ENCODE measurements at regions not wholly inside any gene's neighbourhood (a gene's known extent, or its start where the extent isn't known, plus 50 kb on each side); places are given as distances from the start of the nearest gene placed in this dataset.

DNA sequence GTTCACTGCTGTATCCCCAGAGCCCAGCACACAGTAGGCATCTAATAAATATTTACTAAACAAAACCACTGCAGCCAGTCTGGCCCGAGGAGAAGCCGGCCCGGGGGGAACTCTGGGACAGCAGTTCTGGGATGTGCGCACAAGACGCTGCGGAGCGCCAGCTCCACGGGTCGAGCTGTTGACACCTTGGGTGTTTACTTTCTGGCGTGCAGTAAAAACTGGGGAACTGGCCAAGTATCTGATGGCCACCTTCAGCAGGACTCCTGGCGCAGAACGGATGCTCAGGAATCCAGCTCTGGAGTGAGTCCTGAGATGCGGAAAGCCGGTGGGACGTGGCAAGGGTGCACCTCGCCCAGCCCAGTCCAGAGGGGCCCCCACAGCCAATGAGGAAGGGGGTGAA, 65.6 kb downstream of the NCOR2 start:
- TF ChIP-seq, protein P1, sequence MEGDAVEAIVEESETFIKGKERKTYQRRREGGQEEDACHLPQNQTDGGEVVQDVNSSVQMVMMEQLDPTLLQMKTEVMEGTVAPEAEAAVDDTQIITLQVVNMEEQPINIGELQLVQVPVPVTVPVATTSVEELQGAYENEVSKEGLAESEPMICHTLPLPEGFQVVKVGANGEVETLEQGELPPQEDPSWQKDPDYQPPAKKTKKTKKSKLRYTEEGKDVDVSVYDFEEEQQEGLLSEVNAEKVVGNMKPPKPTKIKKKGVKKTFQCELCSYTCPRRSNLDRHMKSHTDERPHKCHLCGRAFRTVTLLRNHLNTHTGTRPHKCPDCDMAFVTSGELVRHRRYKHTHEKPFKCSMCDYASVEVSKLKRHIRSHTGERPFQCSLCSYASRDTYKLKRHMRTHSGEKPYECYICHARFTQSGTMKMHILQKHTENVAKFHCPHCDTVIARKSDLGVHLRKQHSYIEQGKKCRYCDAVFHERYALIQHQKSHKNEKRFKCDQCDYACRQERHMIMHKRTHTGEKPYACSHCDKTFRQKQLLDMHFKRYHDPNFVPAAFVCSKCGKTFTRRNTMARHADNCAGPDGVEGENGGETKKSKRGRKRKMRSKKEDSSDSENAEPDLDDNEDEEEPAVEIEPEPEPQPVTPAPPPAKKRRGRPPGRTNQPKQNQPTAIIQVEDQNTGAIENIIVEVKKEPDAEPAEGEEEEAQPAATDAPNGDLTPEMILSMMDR (conservative IDR thresholded peaks at IDR 0.05; ENCODE audit: low read depth, low read length) = no peak
- TF ChIP-seq CEBPB (IDR thresholded peaks at IDR 0.05; ENCODE audit: low read depth, low read length) = no peak
- TF ChIP-seq POLR2A (IDR thresholded peaks at IDR 0.05; ENCODE audit: low read depth, low read length) = no peak
- TF ChIP-seq MXI1 (IDR thresholded peaks at IDR 0.05; ENCODE audit: borderline replicate concordance, low read depth, low read length) = no peak
- no peak for TF ChIP-seq RFX5 (IDR thresholded peaks at IDR 0.05; ENCODE audit: low read depth, low read length)

All from IMR-90 (cell line).